ENCODE measurements at regions not wholly inside any gene's neighbourhood (a gene's known extent, or its start where the extent isn't known, plus 50 kb on each side); places are given as distances from the start of the nearest gene placed in this dataset.

- TF ChIP-seq, protein P1, sequence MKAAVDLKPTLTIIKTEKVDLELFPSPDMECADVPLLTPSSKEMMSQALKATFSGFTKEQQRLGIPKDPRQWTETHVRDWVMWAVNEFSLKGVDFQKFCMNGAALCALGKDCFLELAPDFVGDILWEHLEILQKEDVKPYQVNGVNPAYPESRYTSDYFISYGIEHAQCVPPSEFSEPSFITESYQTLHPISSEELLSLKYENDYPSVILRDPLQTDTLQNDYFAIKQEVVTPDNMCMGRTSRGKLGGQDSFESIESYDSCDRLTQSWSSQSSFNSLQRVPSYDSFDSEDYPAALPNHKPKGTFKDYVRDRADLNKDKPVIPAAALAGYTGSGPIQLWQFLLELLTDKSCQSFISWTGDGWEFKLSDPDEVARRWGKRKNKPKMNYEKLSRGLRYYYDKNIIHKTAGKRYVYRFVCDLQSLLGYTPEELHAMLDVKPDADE (IDR thresholded peaks at IDR 0.05), result no peak
These were observed 562.6 kb downstream of the ZNF385D start (continued) for GRCh38 chr3:21188459-21188858.

DNA sequence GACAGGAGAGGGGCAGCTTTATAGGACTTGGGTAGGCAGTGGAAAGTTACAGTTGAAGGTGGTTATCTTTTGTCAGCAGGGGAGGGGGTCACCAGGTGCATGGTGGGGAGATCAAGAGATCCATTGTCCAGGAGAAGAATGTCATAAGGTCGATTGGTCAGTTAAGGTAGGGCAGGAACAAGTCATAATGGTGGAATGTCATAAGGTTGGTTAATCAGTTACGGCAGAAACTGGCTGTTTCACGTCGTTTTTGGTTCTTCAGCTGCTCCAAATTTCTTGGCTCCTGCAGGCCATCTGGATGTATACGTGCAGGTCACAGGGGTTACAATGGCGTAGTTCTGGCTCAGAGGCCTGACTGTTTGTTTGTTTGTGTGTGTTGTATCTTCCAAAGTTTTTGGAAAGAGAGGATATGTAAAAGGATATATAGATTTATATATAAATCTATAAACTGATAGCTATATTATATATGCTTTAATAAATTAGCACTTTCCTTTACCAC, 565.1 kb downstream of the ZNF385D start:
- Histone ChIP-seq H3K4me1 (ENCODE audit: insufficient read depth) (0 out of 2 replicates have a peak, but pooled peaks cover 2% of the 10 kb centered on the region), H3F3A (replicated peaks; ENCODE audit: low read depth) (no peaks in the 10 kb centered on the region), H3K9me2 (ENCODE audit: insufficient read depth) (no peaks in the 10 kb centered on the region), H3K4me2 (no peak overlapping the region), H2AFZ (no peak overlapping the region), H3K79me2 (replicated peaks; ENCODE audit: insufficient read depth) (no peaks in the 10 kb centered on the region), H3K27me3 (ENCODE audit: insufficient read depth) (no peaks in the 10 kb centered on the region), H3K27ac (ENCODE audit: low read depth) (no peak overlapping the region), H4K20me1 (replicated peaks; ENCODE audit: insufficient read depth) (no peaks in the 10 kb centered on the region), H3K4me3 (no peak overlapping the region), H3K36me3 (ENCODE audit: insufficient read depth) (no peaks in the 10 kb centered on the region)
- DNase-seq (ENCODE audit: low spot score) (no peak), ATAC-seq (no peak)
- Mint-ChIP-seq H3K9me3 (peaks cover 2% of the 10 kb centered on the region; the same call in 1 of the 3 replicates), H3K27me3 (ENCODE audit: insufficient read depth, low read depth, poor library complexity) (no peaks in the 10 kb centered on the region), H3K4me1 (peaks cover 5% of the 10 kb centered on the region; the same call in 2 of the 3 replicates), H3K36me3 (ENCODE audit: low read depth) (no peaks in the 10 kb centered on the region), H3K27ac (no peak overlapping the region), H3K4me3 (no peak overlapping the region)
- TF ChIP-seq EZH2phosphoT487 (IDR thresholded peaks at IDR 0.05; ENCODE audit: unreplicated experiment), result no peak
- TF ChIP-seq POLR2AphosphoS5 (IDR thresholded peaks at IDR 0.05; ENCODE audit: low read depth), result no peak
- TF ChIP-seq NANOG (IDR thresholded peaks at IDR 0.05; ENCODE audit: borderline replicate concordance), result no peak
- no peak for TF ChIP-seq JUNB (IDR thresholded peaks at IDR 0.05; ENCODE audit: unreplicated experiment)
- TF ChIP-seq, protein P2, sequence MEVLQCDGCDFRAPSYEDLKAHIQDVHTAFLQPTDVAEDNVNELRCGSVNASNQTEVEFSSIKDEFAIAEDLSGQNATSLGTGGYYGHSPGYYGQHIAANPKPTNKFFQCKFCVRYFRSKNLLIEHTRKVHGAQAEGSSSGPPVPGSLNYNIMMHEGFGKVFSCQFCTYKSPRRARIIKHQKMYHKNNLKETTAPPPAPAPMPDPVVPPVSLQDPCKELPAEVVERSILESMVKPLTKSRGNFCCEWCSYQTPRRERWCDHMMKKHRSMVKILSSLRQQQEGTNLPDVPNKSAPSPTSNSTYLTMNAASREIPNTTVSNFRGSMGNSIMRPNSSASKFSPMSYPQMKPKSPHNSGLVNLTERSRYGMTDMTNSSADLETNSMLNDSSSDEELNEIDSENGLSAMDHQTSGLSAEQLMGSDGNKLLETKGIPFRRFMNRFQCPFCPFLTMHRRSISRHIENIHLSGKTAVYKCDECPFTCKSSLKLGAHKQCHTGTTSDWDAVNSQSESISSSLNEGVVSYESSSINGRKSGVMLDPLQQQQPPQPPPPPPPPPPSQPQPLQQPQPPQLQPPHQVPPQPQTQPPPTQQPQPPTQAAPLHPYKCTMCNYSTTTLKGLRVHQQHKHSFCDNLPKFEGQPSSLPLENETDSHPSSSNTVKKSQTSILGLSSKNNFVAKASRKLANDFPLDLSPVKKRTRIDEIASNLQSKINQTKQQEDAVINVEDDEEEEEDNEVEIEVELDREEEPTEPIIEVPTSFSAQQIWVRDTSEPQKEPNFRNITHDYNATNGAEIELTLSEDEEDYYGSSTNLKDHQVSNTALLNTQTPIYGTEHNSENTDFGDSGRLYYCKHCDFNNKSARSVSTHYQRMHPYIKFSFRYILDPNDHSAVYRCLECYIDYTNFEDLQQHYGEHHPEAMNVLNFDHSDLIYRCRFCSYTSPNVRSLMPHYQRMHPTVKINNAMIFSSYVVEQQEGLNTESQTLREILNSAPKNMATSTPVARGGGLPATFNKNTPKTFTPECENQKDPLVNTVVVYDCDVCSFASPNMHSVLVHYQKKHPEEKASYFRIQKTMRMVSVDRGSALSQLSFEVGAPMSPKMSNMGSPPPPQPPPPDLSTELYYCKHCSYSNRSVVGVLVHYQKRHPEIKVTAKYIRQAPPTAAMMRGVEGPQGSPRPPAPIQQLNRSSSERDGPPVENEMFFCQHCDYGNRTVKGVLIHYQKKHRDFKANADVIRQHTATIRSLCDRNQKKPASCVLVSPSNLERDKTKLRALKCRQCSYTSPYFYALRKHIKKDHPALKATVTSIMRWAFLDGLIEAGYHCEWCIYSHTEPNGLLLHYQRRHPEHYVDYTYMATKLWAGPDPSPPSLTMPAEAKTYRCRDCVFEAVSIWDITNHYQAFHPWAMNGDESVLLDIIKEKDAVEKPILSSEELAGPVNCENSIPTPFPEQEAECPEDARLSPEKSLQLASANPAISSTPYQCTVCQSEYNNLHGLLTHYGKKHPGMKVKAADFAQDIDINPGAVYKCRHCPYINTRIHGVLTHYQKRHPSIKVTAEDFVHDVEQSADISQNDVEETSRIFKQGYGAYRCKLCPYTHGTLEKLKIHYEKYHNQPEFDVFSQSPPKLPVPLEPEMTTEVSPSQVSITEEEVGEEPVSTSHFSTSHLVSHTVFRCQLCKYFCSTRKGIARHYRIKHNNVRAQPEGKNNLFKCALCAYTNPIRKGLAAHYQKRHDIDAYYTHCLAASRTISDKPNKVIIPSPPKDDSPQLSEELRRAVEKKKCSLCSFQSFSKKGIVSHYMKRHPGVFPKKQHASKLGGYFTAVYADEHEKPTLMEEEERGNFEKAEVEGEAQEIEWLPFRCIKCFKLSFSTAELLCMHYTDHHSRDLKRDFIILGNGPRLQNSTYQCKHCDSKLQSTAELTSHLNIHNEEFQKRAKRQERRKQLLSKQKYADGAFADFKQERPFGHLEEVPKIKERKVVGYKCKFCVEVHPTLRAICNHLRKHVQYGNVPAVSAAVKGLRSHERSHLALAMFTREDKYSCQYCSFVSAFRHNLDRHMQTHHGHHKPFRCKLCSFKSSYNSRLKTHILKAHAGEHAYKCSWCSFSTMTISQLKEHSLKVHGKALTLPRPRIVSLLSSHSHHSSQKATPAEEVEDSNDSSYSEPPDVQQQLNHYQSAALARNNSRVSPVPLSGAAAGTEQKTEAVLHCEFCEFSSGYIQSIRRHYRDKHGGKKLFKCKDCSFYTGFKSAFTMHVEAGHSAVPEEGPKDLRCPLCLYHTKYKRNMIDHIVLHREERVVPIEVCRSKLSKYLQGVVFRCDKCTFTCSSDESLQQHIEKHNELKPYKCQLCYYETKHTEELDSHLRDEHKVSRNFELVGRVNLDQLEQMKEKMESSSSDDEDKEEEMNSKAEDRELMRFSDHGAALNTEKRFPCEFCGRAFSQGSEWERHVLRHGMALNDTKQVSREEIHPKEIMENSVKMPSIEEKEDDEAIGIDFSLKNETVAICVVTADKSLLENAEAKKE (CRISPR knock-in tag; IDR thresholded peaks at IDR 0.05), result no peak
- TF ChIP-seq, protein P1 (IDR thresholded peaks at IDR 0.05), result no peak
- TF ChIP-seq CTCF (conservative IDR thresholded peaks at IDR 0.05; ENCODE audit: low read depth in 2 of 2), result no peak
- TF ChIP-seq ZNF331 (CRISPR knock-in tag; IDR thresholded peaks at IDR 0.05; ENCODE audit: low read depth), result no peak
- TF ChIP-seq STAT1 (IDR thresholded peaks at IDR 0.05; ENCODE audit: unreplicated experiment), result no peak
